Loucy (cell line): ENCODE measurements at regions not wholly inside any gene's neighbourhood (a gene's known extent, or its start where the extent isn't known, plus 50 kb on each side); places are given as distances from the start of the nearest gene placed in this dataset.

Experiments used
- EZH2phosphoT487 ChIP-seq: fragments of 200-600 bp; IDR thresholded peaks from 2 replicates; pipeline ENCODE4 v1.6.1; 2018; ENCODE audit warnings: antibody characterized with exemption, mild to moderate bottlenecking, moderate library complexity, borderline replicate concordance
- TF ChIP-seq, protein P1 (sequence below): fragments of 200-600 bp; sonication (generic); conservative IDR thresholded peaks from 2 replicates; pipeline ENCODE4 v1.5.1; 2014; ENCODE audit warnings: mild to moderate bottlenecking, antibody characterized with exemption, low read length

DNA sequence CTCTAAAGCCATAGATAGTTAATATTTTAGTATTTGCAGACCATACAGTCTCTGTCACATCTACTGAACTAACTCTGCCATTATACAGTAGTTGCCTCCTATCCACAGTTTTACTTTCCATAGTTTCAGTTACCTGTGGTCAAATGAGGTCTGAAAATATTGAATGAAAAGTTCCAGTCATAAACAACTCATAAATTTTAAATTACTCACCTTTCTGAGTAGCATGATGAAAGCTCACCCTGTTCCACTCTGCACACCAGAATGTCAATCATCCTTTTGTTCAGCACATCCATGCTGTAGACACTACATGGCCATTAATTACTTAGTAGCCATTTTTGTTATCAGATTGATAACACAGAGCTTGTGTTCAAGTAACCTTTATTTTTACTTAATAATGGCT is 51.7 kb upstream of the ME3 start:
- TF ChIP-seq, protein P1, sequence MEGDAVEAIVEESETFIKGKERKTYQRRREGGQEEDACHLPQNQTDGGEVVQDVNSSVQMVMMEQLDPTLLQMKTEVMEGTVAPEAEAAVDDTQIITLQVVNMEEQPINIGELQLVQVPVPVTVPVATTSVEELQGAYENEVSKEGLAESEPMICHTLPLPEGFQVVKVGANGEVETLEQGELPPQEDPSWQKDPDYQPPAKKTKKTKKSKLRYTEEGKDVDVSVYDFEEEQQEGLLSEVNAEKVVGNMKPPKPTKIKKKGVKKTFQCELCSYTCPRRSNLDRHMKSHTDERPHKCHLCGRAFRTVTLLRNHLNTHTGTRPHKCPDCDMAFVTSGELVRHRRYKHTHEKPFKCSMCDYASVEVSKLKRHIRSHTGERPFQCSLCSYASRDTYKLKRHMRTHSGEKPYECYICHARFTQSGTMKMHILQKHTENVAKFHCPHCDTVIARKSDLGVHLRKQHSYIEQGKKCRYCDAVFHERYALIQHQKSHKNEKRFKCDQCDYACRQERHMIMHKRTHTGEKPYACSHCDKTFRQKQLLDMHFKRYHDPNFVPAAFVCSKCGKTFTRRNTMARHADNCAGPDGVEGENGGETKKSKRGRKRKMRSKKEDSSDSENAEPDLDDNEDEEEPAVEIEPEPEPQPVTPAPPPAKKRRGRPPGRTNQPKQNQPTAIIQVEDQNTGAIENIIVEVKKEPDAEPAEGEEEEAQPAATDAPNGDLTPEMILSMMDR = no peak
- no peak for TF ChIP-seq EZH2phosphoT487
